HepG2 (cell line): ENCODE measurements at regions not wholly inside any gene's neighbourhood (a gene's known extent, or its start where the extent isn't known, plus 50 kb on each side); places are given as distances from the start of the nearest gene placed in this dataset.
"Not testable (repeated sequence)": the region's sequence is repeated elsewhere in the genome, so short reads cannot be mapped to it uniquely, and the experiment has no call there.

Experiments
- ATF3 ChIP-seq: sonication (generic); formaldehyde crosslinking; IDR thresholded peaks from 2 replicates; pipeline ENCODE4 v1.4.0; 2020; ENCODE audit warnings: missing genetic modification reagents
- HOXA3 ChIP-seq: sonication (generic); formaldehyde crosslinking; IDR thresholded peaks from 2 replicates; pipeline ENCODE4 v1.5.0; 2020; ENCODE audit warnings: missing genetic modification reagents
- IRF9 ChIP-seq: sonication (generic); formaldehyde crosslinking; IDR thresholded peaks from 2 replicates; pipeline ENCODE4 v1.8.0; 2022; ENCODE audit warnings: missing genetic modification reagents, mild to moderate bottlenecking, borderline replicate concordance
- NFKB2 ChIP-seq: sonication (generic); formaldehyde crosslinking; IDR thresholded peaks from 2 replicates; pipeline ENCODE4 v1.4.0; 2020; ENCODE audit warnings: missing genetic modification reagents, borderline replicate concordance
- POLR2A ChIP-seq, 2 experiments: IDR thresholded peaks; 2 replicates each; pipeline ENCODE4 v1.6.1; 2011; ENCODE audit warnings: low read depth in 2 of 2, low read length in 2 of 2, mild to moderate bottlenecking in 1 of 2, moderate library complexity in 1 of 2; ENCODE audit not compliant: insufficient read depth in 1 of 2
- RAD21 ChIP-seq: fragments of 450-650 bp; formaldehyde crosslinking; IDR thresholded peaks from 2 replicates; pipeline ENCODE4 v1.5.0; 2020; ENCODE audit warnings: mild to moderate bottlenecking
- SAP130 ChIP-seq: IDR thresholded peaks from 2 replicates; pipeline ENCODE4 v1.6.1; 2016; ENCODE audit warnings: low read depth
- TBX3 ChIP-seq: fragments of 450-650 bp; IDR thresholded peaks from 2 replicates; pipeline ENCODE4 v1.6.1; 2017; ENCODE audit warnings: antibody characterized with exemption, mild to moderate bottlenecking, inconsistent platforms, borderline replicate concordance
- THAP9 ChIP-seq: sonication (generic); formaldehyde crosslinking; IDR thresholded peaks from 2 replicates; pipeline ENCODE4; 2020; ENCODE audit warnings: missing genetic modification reagents, mild to moderate bottlenecking, borderline replicate concordance
- TMF1 ChIP-seq: sonication (generic); formaldehyde crosslinking; IDR thresholded peaks from 2 replicates; pipeline ENCODE4 v1.8.1; 2022; ENCODE audit warnings: low read depth, missing genetic modification reagents
- ZBTB40 ChIP-seq, 2 experiments: fragments of 450-650 bp in 1 of 2; sonication (generic) in 1 of 2; formaldehyde crosslinking in 1 of 2; IDR thresholded peaks; 2 replicates each; pipeline versions ENCODE4 v1.6.1 to v1.8.0; 2016 to 2022; ENCODE audit warnings: antibody characterized with exemption in 1 of 2, mild to moderate bottlenecking in 1 of 2, missing genetic modification reagents in 1 of 2
- ZNF143 ChIP-seq: sonication (generic); formaldehyde crosslinking; IDR thresholded peaks from 2 replicates; pipeline ENCODE4 v1.4.0; 2020; ENCODE audit warnings: missing genetic modification reagents
- ZNF282 ChIP-seq: fragments of 450-650 bp; IDR thresholded peaks from 2 replicates; pipeline ENCODE4 v1.6.1; 2018; ENCODE audit not compliant: partially characterized antibody
- ZNF788 ChIP-seq: sonication (generic); formaldehyde crosslinking; IDR thresholded peaks from 2 replicates; pipeline ENCODE4 v1.5.0; 2020; ENCODE audit warnings: mild to moderate bottlenecking, missing genetic modification reagents, borderline replicate concordance
- ZNF883 ChIP-seq: sonication (generic); formaldehyde crosslinking; IDR thresholded peaks from 2 replicates; pipeline ENCODE4 v1.5.1; 2020; ENCODE audit warnings: mild to moderate bottlenecking, missing genetic modification reagents; ENCODE audit errors: not compliant biosample characterization

- TF ChIP-seq THAP9 (CRISPR knock-in tag) (peak; percentile 18; the same call in 1 of the 2 replicates), ZNF143 (CRISPR knock-in tag) (peak; percentile 49; the same call in 1 of the 2 replicates), ZNF282 (peak; percentile 55), TMF1 (CRISPR knock-in tag) (0 out of 2 replicates have a peak, but pooled peaks have one; percentile 15), ZNF883 (peak; percentile 45), SAP130 (CRISPR knock-in tag) (peak; percentile 42; the same call in 1 of the 2 replicates), IRF9 (CRISPR knock-in tag) (0 out of 2 replicates have a peak, but pooled peaks have one; percentile 43), POLR2A (IDR thresholded peaks at IDR 0.05; ENCODE audit: insufficient read depth in 1 of 2, low read depth in 2 of 2, low read length in 2 of 2) (peak; percentile 17 to 33; a peak in 2 of 4 replicates), ZNF788 (CRISPR knock-in tag) (peak; percentile 47; the same call in 1 of the 2 replicates), NFKB2 (CRISPR knock-in tag) (peak; percentile 35; the same call in 1 of the 2 replicates), ATF3 (CRISPR knock-in tag) (peak; percentile 66), HOXA3 (CRISPR knock-in tag) (peak; percentile 34; the same call in 1 of the 2 replicates), ZBTB40 (IDR thresholded peaks at IDR 0.05) (0 out of 2 replicates have a peak, but pooled peaks have one; percentile 29), RAD21 (CRISPR knock-in tag) (peak; percentile 47; the same call in 1 of the 2 replicates), TBX3 (peak; percentile 73)
- not testable (repeated sequence) for TF ChIP-seq ZBTB40 (CRISPR knock-in tag; IDR thresholded peaks at IDR 0.05)
These were observed 86.0 kb upstream of the METTL9 start (continued) for GRCh38 chr16:21513337-21513741.
